GM12878 (cell line): ENCODE measurements at regions not wholly inside any gene's neighbourhood (a gene's known extent, or its start where the extent isn't known, plus 50 kb on each side); places are given as distances from the start of the nearest gene placed in this dataset.

ENCODE experiments used
- ATAC-seq: fragments of 200-7000 bp; cut with Tn5 transposase; 3 replicates; pipeline ENCODE4 v1.9.1; 2020; ENCODE audit warnings: mild to moderate bottlenecking, moderate library complexity
- BruUV-seq: library from RNA; stranded (reverse); fragments of 400-500 nt; replicated peaks from 2 replicates; lab custom pipeline; 2021; lab: Mats Ljungman, UMichigan
- CTCF ChIA-PET: fragments of 300-600 bp; sonication (Branson Sonifier 250); formaldehyde crosslinking; extraction: SDS; loops from one replicate; lab custom pipeline; 2021; ENCODE audit warnings: inconsistent platforms; lab: Yijun Ruan, JAX
- POLR2A ChIA-PET: fragments of 350-600 bp; formaldehyde crosslinking; extraction: SDS; loops from one replicate; lab custom pipeline; 2021; ENCODE audit warnings: inconsistent platforms; lab: Charles Lee
- RAD21 ChIA-PET: fragments of 300-600 bp; sonication (Branson Sonifier 250); formaldehyde crosslinking; loops from one replicate; lab custom pipeline; 2023; ENCODE audit warnings: antibody characterized with exemption; ENCODE audit not compliant: unreplicated experiment; lab: Charles Lee
- SMC1A ChIA-PET: fragments of 300-600 bp; sonication (Branson Sonifier 250); formaldehyde crosslinking; loops from one replicate; lab custom pipeline; 2023; ENCODE audit not compliant: unreplicated experiment, uncharacterized antibody; lab: Charles Lee
- DNase-seq: peaks from one replicate; pipeline ENCODE4 v3.0.0-alpha.2; 2011; ENCODE audit warnings: low read depth, low spot score
- FAIRE-seq: peaks from 3 replicates; lab custom pipeline; 2011; peaks lifted over from hg19 to GRCh38; lab: Jason Lieb, UNC
- H2AFZ ChIP-seq: 2 replicates; pipeline ENCODE4 v1.6.0; 2011; ENCODE audit warnings: low read depth, low read length, control low read depth; ENCODE audit not compliant: control insufficient read depth
- H3K27ac ChIP-seq: 2 replicates; pipeline ENCODE4 v1.5.1; 2011; ENCODE audit warnings: control low read depth; ENCODE audit not compliant: control insufficient read depth, insufficient read depth
- H3K27me3 ChIP-seq, 2 experiments: replicated peaks in 1 of 2; 2 replicates each; pipeline versions ENCODE4 v1.6.0 to v1.6.1; 2011; ENCODE audit warnings: low read length in 1 of 2; ENCODE audit not compliant: control insufficient read depth in 2 of 2, insufficient read depth in 2 of 2
- H3K36me3 ChIP-seq, 2 experiments: 2 replicates each; pipeline ENCODE4 v1.5.1; 2011; ENCODE audit warnings: low read length in 1 of 2; ENCODE audit not compliant: control insufficient read depth in 2 of 2, insufficient read depth in 2 of 2
- H3K4me1 ChIP-seq: 2 replicates; pipeline ENCODE4 v1.6.1; 2011; ENCODE audit warnings: mild to moderate bottlenecking, low read length, moderate library complexity, mixed read lengths; ENCODE audit not compliant: control insufficient read depth, insufficient read depth
- H3K4me2 ChIP-seq: 2 replicates; pipeline ENCODE4 v1.6.0; 2011; ENCODE audit warnings: control low read depth; ENCODE audit not compliant: control insufficient read depth, insufficient read depth
- H3K4me3 ChIP-seq: fragments of 200-600 bp; sonication (generic); 2 replicates; pipeline ENCODE4 v1.5.1; 2016
- H3K79me2 ChIP-seq: 2 replicates; pipeline ENCODE4 v1.6.0; 2011; ENCODE audit warnings: low read length; ENCODE audit not compliant: control insufficient read depth, insufficient read depth
- H3K9ac ChIP-seq: 2 replicates; pipeline ENCODE4 v1.8.0; 2011; ENCODE audit warnings: low read length, control low read depth, mixed read lengths; ENCODE audit not compliant: control insufficient read depth, insufficient read depth
- H3K9me3 ChIP-seq: replicated peaks from 3 replicates; pipeline ENCODE4 v1.5.1; 2011; ENCODE audit warnings: mild to moderate bottlenecking, low read length; ENCODE audit not compliant: control insufficient read depth, insufficient read depth
- H4K20me1 ChIP-seq: 2 replicates; pipeline ENCODE4 v1.6.0; 2011; ENCODE audit not compliant: control insufficient read depth, insufficient read depth
- E2F8 ChIP-seq: fragments of 450-650 bp; IDR thresholded peaks from 2 replicates; pipeline ENCODE4 v1.6.1; 2018; ENCODE audit warnings: mild to moderate bottlenecking, low read depth, moderate library complexity; ENCODE audit not compliant: partially characterized antibody
- HDAC6 ChIP-seq: fragments of 200-600 bp; sonication (generic); IDR thresholded peaks from one replicate; pipeline ENCODE4 v1.8.0; 2017; ENCODE audit warnings: antibody characterized with exemption; ENCODE audit not compliant: unreplicated experiment
- RBBP5 ChIP-seq: fragments of 200-600 bp; sonication (generic); conservative IDR thresholded peaks from 2 replicates; pipeline ENCODE4 v1.6.1; 2016
- SPI1 ChIP-seq: IDR thresholded peaks from 2 replicates; pipeline ENCODE4 v1.6.1; 2011; ENCODE audit warnings: low read depth, mild to moderate bottlenecking, low read length, moderate library complexity, borderline replicate concordance; ENCODE audit not compliant: insufficient read depth
- ZBTB33 ChIP-seq: fragments of 450-650 bp; IDR thresholded peaks from 2 replicates; pipeline ENCODE4 v1.6.1; 2017; ENCODE audit warnings: mild to moderate bottlenecking
- WGBS: methylation state at CpG from one replicate; pipeline ENCODE4 v1.1.6; 2016; ENCODE audit warnings: low lambda C conversion rate; ENCODE audit not compliant: insufficient replicate concordance, insufficient coverage; ENCODE audit errors: missing lambda C conversion rate; 5-methylcytosine and 5-hydroxymethylcytosine counted together
- in situ Hi-C: fragments of 300-500 bp; cut with MboI; formaldehyde crosslinking; loops from 9 replicates; pipeline ENCODE4 v1.14.3; 2018; ENCODE audit warnings: mixed read lengths
- intact Hi-C: fragments of 100-400 bp; cut with micrococcal nuclease; formaldehyde crosslinking; loops from one replicate; pipeline ENCODE4 v1.14.2; 2022; ENCODE audit not compliant: unreplicated experiment

- TF ChIP-seq E2F8 = no peak
These were observed 188.2 kb downstream of the MN1 start (continued) for GRCh38 chr22:27613099-27614005.

- Histone ChIP-seq H3K36me3 (no peaks in the 10 kb centered on the region), H3K4me1 (no peaks in the 10 kb centered on the region), H3K27me3 (no peaks in the 10 kb centered on the region; a peak in 2 of 4 replicates), H3K27ac (no peak overlapping the region), H3K9me3 (no peaks in the 10 kb centered on the region), H3K4me2 (no peak overlapping the region), H4K20me1 (no peaks in the 10 kb centered on the region), H2AFZ (no peak overlapping the region), H3K79me2 (no peaks in the 10 kb centered on the region), H3K4me3 (no peak overlapping the region), H3K9ac (no peak overlapping the region)
- in situ Hi-C loops = no loop called here
- no TSS peak for BruUV-seq
- FAIRE-seq = no peak
- ATAC-seq = no peak
- intact Hi-C loops = no loop called here
- TF ChIP-seq SPI1 (no peak), ZBTB33 (no peak), HDAC6 (no peak), RBBP5 (no peak)
- no peak for DNase-seq
- SMC1A ChIA-PET = no interaction called here
- CTCF ChIA-PET = no interaction called here
- RAD21 ChIA-PET = no interaction called here
- POLR2A ChIA-PET = no interaction called here
- 12% methylated on average over 30 of the region's 56 CpGs for WGBS
These were observed 187.4 kb downstream of the MN1 start for GRCh38 chr22:27614006-27614649.
